Transverse colon (tissue), 4 donors: ENCODE measurements at regions not wholly inside any gene's neighbourhood (a gene's known extent, or its start where the extent isn't known, plus 50 kb on each side); places are given as distances from the start of the nearest gene placed in this dataset.

Source experiments
- POLR2A ChIP-seq: fragments of 450-650 bp; IDR thresholded peaks from one replicate; pipeline ENCODE4 v1.6.1; 2016; ENCODE audit warnings: antibody characterized with exemption, mild to moderate bottlenecking, moderate library complexity
- POLR2AphosphoS5 ChIP-seq, 3 donors: sonication (generic); formaldehyde crosslinking; IDR thresholded peaks; one replicate each; pipeline ENCODE4 v1.6.1; 2016; ENCODE audit warnings: antibody characterized with exemption in 3 of 3
- TF ChIP-seq, protein P1 (sequence below), 5 experiments: fragments of 200-600 bp in 3 of 5; fragments of 450-650 bp in 2 of 5; sonication (generic) in 3 of 5; IDR thresholded peaks; 1 replicate in 2 of 5; 2 replicates in 3 of 5; pipeline ENCODE4 v1.5.1; 2016 to 2017; ENCODE audit warnings: antibody characterized with exemption in 5 of 5, inconsistent platforms in 3 of 5, mild to moderate bottlenecking in 2 of 5, moderate library complexity in 1 of 5

DNA sequence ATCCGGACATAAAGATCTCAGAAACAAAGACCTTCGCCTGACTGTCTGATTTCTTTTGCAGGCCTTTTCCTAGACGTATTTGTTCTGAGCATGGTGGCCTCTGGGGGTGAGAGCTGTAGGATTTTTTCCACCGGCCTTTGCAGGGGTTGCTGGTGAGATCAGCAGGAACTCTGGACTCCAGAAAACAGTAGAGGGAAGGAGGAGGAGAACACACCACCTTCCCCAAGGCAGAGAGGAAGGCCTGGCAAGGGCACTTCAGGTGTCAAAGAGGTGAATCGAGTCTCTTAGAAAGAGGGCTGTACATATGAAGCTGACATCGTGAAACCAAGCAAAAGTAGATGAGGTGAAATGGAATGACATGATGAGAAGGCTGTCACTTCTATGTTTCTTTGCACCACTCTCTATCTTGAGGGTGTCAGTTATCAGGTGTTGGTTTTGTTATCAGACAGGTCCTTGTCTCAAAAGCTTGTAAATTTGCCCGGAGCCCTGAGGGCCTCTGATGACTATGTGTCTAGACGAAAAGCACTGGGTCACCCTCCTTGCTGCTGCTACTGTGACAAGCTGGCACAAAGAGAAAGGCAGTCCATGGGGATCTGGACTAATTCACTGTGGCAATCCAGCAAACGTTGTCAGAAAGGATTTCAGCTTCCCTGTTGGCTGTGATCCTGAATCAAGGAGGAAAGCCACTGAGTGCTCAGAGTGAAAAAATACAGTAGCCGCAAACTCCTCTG lies 91.3 kb upstream of the MAP3K7 start:
- TF ChIP-seq, protein P1, sequence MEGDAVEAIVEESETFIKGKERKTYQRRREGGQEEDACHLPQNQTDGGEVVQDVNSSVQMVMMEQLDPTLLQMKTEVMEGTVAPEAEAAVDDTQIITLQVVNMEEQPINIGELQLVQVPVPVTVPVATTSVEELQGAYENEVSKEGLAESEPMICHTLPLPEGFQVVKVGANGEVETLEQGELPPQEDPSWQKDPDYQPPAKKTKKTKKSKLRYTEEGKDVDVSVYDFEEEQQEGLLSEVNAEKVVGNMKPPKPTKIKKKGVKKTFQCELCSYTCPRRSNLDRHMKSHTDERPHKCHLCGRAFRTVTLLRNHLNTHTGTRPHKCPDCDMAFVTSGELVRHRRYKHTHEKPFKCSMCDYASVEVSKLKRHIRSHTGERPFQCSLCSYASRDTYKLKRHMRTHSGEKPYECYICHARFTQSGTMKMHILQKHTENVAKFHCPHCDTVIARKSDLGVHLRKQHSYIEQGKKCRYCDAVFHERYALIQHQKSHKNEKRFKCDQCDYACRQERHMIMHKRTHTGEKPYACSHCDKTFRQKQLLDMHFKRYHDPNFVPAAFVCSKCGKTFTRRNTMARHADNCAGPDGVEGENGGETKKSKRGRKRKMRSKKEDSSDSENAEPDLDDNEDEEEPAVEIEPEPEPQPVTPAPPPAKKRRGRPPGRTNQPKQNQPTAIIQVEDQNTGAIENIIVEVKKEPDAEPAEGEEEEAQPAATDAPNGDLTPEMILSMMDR (IDR thresholded peaks at IDR 0.05), result no peak
- TF ChIP-seq POLR2AphosphoS5 (IDR thresholded peaks at IDR 0.05) (no peak), POLR2A (no peak)
